Parathyroid adenoma (tissue), 2 donors: ENCODE measurements at regions not wholly inside any gene's neighbourhood (a gene's known extent, or its start where the extent isn't known, plus 50 kb on each side); places are given as distances from the start of the nearest gene placed in this dataset.

Experiments used
- H2AFZ ChIP-seq: fragments of 300-600 bp; sonication (generic); one replicate; pipeline ENCODE4 v1.7.0; 2017; ENCODE audit warnings: antibody characterized with exemption, mild to moderate bottlenecking
- H3K27ac ChIP-seq: fragments of 300-600 bp; sonication (generic); one replicate; pipeline ENCODE4 v1.7.0; 2017
- H3K27me3 ChIP-seq: fragments of 300-600 bp; sonication (generic); one replicate; pipeline ENCODE4 v1.7.0; 2017; ENCODE audit warnings: low read length; ENCODE audit not compliant: control insufficient read depth, insufficient read depth
- H3K36me3 ChIP-seq: fragments of 300-600 bp; sonication (generic); one replicate; pipeline ENCODE4 v1.7.0; 2017; ENCODE audit warnings: low read length; ENCODE audit not compliant: control insufficient read depth, insufficient read depth
- H3K4me1 ChIP-seq: fragments of 300-600 bp; sonication (generic); one replicate; pipeline ENCODE4 v1.7.0; 2017; ENCODE audit warnings: control low read depth
- H3K4me2 ChIP-seq: fragments of 300-600 bp; sonication (generic); one replicate; pipeline ENCODE4 v1.7.0; 2017; ENCODE audit warnings: low read length
- H3K4me3 ChIP-seq: fragments of 300-600 bp; sonication (generic); one replicate; pipeline ENCODE4 v1.7.0; 2017; ENCODE audit warnings: low read depth, low read length
- H3K79me2 ChIP-seq: fragments of 300-600 bp; sonication (generic); one replicate; pipeline ENCODE4 v1.7.0; 2017; ENCODE audit warnings: control low read depth
- H3K9ac ChIP-seq: fragments of 300-600 bp; sonication (generic); one replicate; pipeline ENCODE4 v1.7.0; 2017; ENCODE audit warnings: mild to moderate bottlenecking
- H3K9me3 ChIP-seq: fragments of 300-600 bp; sonication (generic); one replicate; pipeline ENCODE4 v1.7.0; 2017; ENCODE audit warnings: low read length; ENCODE audit not compliant: control insufficient read depth
- TF ChIP-seq, protein P1 (sequence below): fragments of 300-600 bp; sonication (generic); IDR thresholded peaks from one replicate; pipeline ENCODE4 v1.7.0; 2017; ENCODE audit warnings: antibody characterized with exemption, mild to moderate bottlenecking
- donor health status: primary hyperparathyroidism.

DNA sequence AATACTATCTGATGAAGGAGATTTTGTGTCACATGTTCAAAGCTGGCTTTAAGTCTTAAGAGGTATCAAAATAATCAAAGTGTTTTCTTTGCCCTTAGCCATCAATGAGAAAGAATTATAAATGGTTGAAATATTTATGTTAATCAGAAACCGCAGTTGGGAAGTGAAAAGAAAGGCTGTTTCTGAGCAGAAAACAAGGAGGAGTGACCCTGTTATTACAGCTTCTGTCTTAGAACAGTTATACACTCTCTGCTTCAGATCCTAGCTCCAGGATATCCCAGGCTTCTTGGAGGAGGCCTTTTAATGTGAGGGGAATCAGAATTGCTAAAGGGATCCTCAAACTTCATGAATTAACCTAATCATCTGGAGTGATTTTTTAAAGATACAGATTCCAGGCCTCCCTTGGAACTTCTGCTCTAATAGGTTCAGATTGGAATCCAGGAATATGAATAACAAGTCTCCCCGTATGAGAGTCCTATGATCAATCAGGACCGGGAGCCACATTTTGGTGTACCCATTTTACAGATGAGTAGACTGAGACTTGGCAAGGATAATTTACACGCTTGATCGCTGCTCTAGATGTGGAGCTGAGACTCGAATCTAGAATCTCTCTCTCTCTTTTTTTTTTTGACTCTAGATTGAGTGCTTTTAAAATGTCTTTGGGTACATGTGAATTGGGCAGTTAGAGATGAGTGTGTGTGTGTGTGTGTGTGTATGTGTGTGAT is 50.8 kb upstream of the JAG1 start:
- no peak overlapping the region for H2AFZ ChIP-seq
- no peak overlapping the region for H3K4me2 ChIP-seq
- no peak overlapping the region for H3K9ac ChIP-seq
- H3K4me3 ChIP-seq = no peak overlapping the region
- no peaks in the 10 kb centered on the region for H3K9me3 ChIP-seq
- no peaks in the 10 kb centered on the region for H3K27me3 ChIP-seq
- H3K4me1 ChIP-seq = no peaks in the 10 kb centered on the region
- no peaks in the 10 kb centered on the region for H3K79me2 ChIP-seq
- TF ChIP-seq, protein P1, sequence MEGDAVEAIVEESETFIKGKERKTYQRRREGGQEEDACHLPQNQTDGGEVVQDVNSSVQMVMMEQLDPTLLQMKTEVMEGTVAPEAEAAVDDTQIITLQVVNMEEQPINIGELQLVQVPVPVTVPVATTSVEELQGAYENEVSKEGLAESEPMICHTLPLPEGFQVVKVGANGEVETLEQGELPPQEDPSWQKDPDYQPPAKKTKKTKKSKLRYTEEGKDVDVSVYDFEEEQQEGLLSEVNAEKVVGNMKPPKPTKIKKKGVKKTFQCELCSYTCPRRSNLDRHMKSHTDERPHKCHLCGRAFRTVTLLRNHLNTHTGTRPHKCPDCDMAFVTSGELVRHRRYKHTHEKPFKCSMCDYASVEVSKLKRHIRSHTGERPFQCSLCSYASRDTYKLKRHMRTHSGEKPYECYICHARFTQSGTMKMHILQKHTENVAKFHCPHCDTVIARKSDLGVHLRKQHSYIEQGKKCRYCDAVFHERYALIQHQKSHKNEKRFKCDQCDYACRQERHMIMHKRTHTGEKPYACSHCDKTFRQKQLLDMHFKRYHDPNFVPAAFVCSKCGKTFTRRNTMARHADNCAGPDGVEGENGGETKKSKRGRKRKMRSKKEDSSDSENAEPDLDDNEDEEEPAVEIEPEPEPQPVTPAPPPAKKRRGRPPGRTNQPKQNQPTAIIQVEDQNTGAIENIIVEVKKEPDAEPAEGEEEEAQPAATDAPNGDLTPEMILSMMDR = no peak
- no peak overlapping the region for H3K27ac ChIP-seq
- H3K36me3 ChIP-seq = no peaks in the 10 kb centered on the region

DNA sequence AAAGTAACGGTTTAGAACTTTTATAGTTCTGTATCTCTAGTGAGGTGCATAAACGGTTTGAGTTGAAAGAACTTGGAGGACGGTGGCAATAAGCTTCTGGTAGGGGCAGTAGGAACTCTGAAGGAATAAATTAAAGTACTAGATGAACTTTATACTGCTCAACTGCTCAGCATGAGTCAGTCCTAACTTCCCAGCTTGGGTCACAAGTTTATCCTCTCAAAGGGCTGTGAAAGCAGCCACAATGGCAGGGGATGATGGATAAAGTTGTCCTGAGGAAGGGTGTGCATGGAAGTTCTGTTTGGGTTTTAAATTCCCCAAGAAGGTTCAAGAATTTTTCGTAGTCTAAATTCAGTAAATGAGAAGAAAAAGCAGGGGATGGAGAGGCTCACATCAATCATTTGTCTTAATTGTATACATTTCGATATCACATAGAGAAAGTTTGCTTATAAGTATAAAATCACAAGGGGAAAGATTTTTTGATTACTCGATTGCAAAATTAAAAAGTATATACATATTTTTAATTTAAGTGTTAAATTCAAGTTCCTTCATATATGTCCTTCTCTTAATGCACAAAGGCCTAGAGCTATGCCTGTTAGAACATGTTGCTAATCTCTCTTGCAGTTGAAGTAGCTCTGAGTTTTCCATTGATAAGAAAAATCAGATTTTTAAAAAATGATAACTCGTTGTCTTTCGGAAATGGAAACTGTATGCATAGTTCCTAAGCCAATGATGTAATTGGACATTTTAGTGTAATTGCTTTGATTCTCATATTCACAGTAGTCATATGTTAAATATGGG is 55.3 kb upstream of the JAG1 start:
- no peak overlapping the region for H3K9ac ChIP-seq
- no peaks in the 10 kb centered on the region for H3K4me1 ChIP-seq
- no peaks in the 10 kb centered on the region for H3K27me3 ChIP-seq
- no peaks in the 10 kb centered on the region for H3K79me2 ChIP-seq
- no peaks in the 10 kb centered on the region for H3K36me3 ChIP-seq
- H3K4me3 ChIP-seq = no peak overlapping the region
- no peak overlapping the region for H3K27ac ChIP-seq
- no peaks in the 10 kb centered on the region for H3K9me3 ChIP-seq
- H3K4me2 ChIP-seq = no peak overlapping the region
- TF ChIP-seq, protein P1 = no peak
- no peak overlapping the region for H2AFZ ChIP-seq

DNA sequence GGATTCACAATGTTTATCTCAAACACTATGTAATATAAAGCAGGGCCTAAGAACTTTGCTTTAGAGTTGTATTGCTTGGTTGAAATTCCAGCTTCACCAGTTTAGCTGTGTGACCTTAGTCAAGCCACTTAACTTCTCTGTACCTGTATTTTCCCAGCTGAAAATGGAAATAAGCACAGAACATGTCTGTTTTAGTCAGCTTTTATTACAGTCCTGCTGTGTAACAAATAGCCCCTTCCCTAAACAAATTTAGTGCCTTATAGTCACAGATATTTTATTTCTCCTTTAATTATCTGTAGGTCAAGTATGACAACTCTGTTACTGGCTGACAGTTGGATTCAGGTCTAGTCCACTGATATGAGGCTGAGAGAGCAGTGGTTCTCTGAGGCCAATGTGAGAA is 56.0 kb upstream of the JAG1 start:
- Histone ChIP-seq H3K4me2 (no peak overlapping the region), H3K27ac (no peak overlapping the region), H3K27me3 (no peaks in the 10 kb centered on the region), H3K4me1 (no peaks in the 10 kb centered on the region), H3K9me3 (no peaks in the 10 kb centered on the region), H3K79me2 (no peaks in the 10 kb centered on the region), H3K9ac (no peak overlapping the region), H3K36me3 (no peaks in the 10 kb centered on the region), H2AFZ (no peak overlapping the region), H3K4me3 (no peak overlapping the region)
- TF ChIP-seq, protein P1 = no peak

DNA sequence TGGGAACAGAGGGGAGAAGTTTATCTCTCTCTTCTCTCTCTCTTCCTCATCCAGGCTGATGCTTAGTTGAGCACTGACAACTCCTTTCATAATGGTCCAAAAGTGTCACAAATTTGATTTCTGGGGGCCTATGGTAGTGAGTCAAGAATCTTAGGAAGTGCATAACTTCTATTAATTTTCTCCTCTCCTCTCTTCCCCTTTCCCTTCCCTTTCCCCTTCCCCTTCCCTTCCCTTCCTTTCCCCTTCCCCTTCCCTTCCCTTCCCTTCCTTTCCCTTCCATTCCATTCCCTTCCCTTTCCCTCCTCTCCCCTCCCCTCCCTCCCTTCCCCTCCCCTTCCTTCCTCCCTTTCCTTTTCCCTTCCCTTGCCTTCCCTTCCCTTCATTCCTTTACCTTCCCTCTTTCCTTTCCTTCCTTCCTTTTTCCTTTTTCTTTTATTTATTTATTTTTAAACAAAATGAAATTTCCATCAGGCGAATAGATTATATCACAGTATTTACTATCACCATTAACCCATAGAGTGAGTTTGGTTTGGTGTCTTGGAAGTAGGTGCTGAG is 56.9 kb upstream of the JAG1 start:
- Histone ChIP-seq H2AFZ (no peak overlapping the region), H3K36me3 (no peaks in the 10 kb centered on the region), H3K9ac (no peak overlapping the region), H3K27ac (no peak overlapping the region), H3K4me2 (no peak overlapping the region), H3K27me3 (no peaks in the 10 kb centered on the region), H3K9me3 (no peaks in the 10 kb centered on the region), H3K4me3 (no peak overlapping the region), H3K4me1 (no peaks in the 10 kb centered on the region), H3K79me2 (no peaks in the 10 kb centered on the region)
- TF ChIP-seq, protein P1 = no peak
